Fibroblast of lung (primary cell): ENCODE measurements at regions not wholly inside any gene's neighbourhood (a gene's known extent, or its start where the extent isn't known, plus 50 kb on each side); places are given as distances from the start of the nearest gene placed in this dataset.

Experiments used
- DNase-seq, 2 donors: peaks; one replicate each; pipeline versions ENCODE4 v3.0.0 to v3.0.0-alpha.2; 2010; ENCODE audit warnings: low read depth in 2 of 2
- H2AFZ ChIP-seq: 2 replicates; pipeline ENCODE4 v1.5.1; 2012; ENCODE audit warnings: low read length, control low read depth, inconsistent platforms
- H3K27ac ChIP-seq: 2 replicates; pipeline ENCODE4 v1.5.1; 2011; ENCODE audit warnings: low read length, control low read depth; ENCODE audit not compliant: insufficient read depth
- H3K27me3 ChIP-seq: 2 replicates; pipeline ENCODE4 v1.5.1; 2011; ENCODE audit warnings: mild to moderate bottlenecking, low read length; ENCODE audit not compliant: control insufficient read depth, insufficient read depth
- H3K36me3 ChIP-seq: 2 replicates; pipeline ENCODE4 v1.5.1; 2011; ENCODE audit warnings: low read length; ENCODE audit not compliant: control insufficient read depth, insufficient read depth
- H3K4me1 ChIP-seq: 2 replicates; pipeline ENCODE4 v1.5.1; 2011; ENCODE audit warnings: low read length; ENCODE audit not compliant: control insufficient read depth, insufficient read depth; ENCODE audit errors: extremely low read depth
- H3K4me2 ChIP-seq: 2 replicates; pipeline ENCODE4 v1.5.1; 2011; ENCODE audit warnings: low read length, control low read depth; ENCODE audit not compliant: insufficient read depth; ENCODE audit errors: extremely low read depth
- H3K4me3 ChIP-seq, 4 experiments: fragments of 200-600 bp in 1 of 4; sonication (generic) in 1 of 4; replicated peaks in 1 of 4; 2 replicates each; pipeline ENCODE4 v1.5.1; 2011 to 2016; ENCODE audit warnings: low read length in 4 of 4, low read depth in 3 of 4, mild to moderate bottlenecking in 3 of 4, control low read depth in 2 of 4, inconsistent platforms in 1 of 4, mixed read lengths in 1 of 4; ENCODE audit not compliant: insufficient read depth in 1 of 4; ENCODE audit errors: control extremely low read depth in 1 of 4
- H3K79me2 ChIP-seq: 2 replicates; pipeline ENCODE4 v1.5.1; 2012; ENCODE audit warnings: mild to moderate bottlenecking, low read length, inconsistent platforms; ENCODE audit not compliant: control insufficient read depth, insufficient read depth
- H3K9ac ChIP-seq: 2 replicates; pipeline ENCODE4 v1.5.1; 2011; ENCODE audit warnings: mild to moderate bottlenecking, low read length, control low read depth; ENCODE audit not compliant: insufficient read depth
- H3K9me3 ChIP-seq: 2 replicates; pipeline ENCODE4 v1.5.1; 2012; ENCODE audit warnings: low read depth, low read length; ENCODE audit not compliant: control insufficient read depth, insufficient read depth
- H4K20me1 ChIP-seq: 2 replicates; pipeline ENCODE4 v1.5.1; 2011; ENCODE audit warnings: low read length; ENCODE audit not compliant: control insufficient read depth, insufficient read depth; ENCODE audit errors: extremely low read depth
- CTCF ChIP-seq, 2 donors: IDR thresholded peaks in 1 of 2; conservative IDR thresholded peaks in 1 of 2; 1 replicate in 1 of 2; 2 replicates in 1 of 2; pipeline ENCODE4 v1.5.1; 2011 to 2012; ENCODE audit warnings: low read length in 2 of 2, control low read depth in 1 of 2, inconsistent platforms in 1 of 2, low read depth in 1 of 2, mild to moderate bottlenecking in 1 of 2
- EZH2 ChIP-seq: IDR thresholded peaks from 2 replicates; pipeline ENCODE4 v1.5.1; 2012; ENCODE audit warnings: low read length, control low read depth, mild to moderate bottlenecking; ENCODE audit errors: missing control alignments

- Histone ChIP-seq H3K27ac (no peak overlapping the region), H3K36me3 (no peaks in the 10 kb centered on the region), H3K4me1 (no peaks in the 10 kb centered on the region), H3K9me3 (no peaks in the 10 kb centered on the region), H3K27me3 (no peaks in the 10 kb centered on the region), H3K9ac (no peak overlapping the region), H2AFZ (no peak overlapping the region), H4K20me1 (no peaks in the 10 kb centered on the region), H3K79me2 (no peaks in the 10 kb centered on the region), H3K4me2 (no peak overlapping the region), H3K4me3 (no peak overlapping the region)
- no peak for DNase-seq
- no peak for TF ChIP-seq EZH2
- TF ChIP-seq CTCF (conservative IDR thresholded peaks at IDR 0.05 in 1 of 2, IDR thresholded peaks at IDR 0.05 in 1 of 2; ENCODE audit: low read depth in 1 of 2, low read length in 2 of 2) = no peak
Measured at GRCh38 chr2:115913921-115914320, 1471.5 kb downstream of the DPP10 start.

GRCh38 chr2:115921541-115921940 lies 1479.1 kb downstream of the DPP10 start:
- Histone ChIP-seq H3K79me2 (no peaks in the 10 kb centered on the region), H3K36me3 (no peaks in the 10 kb centered on the region), H3K27ac (no peak overlapping the region), H3K4me1 (no peaks in the 10 kb centered on the region), H4K20me1 (no peaks in the 10 kb centered on the region), H3K27me3 (no peaks in the 10 kb centered on the region), H3K9me3 (no peaks in the 10 kb centered on the region), H2AFZ (no peak overlapping the region), H3K4me3 (no peak overlapping the region), H3K9ac (no peak overlapping the region), H3K4me2 (no peak overlapping the region)
- no peak for TF ChIP-seq EZH2
- no peak for TF ChIP-seq CTCF (conservative IDR thresholded peaks at IDR 0.05 in 1 of 2, IDR thresholded peaks at IDR 0.05 in 1 of 2; ENCODE audit: low read depth in 1 of 2, low read length in 2 of 2)
- no peak for DNase-seq

- Histone ChIP-seq H3K9ac (no peak overlapping the region), H3K27me3 (no peaks in the 10 kb centered on the region), H3K27ac (no peak overlapping the region), H3K4me2 (no peak overlapping the region), H2AFZ (no peak overlapping the region), H3K4me3 (no peak overlapping the region), H3K79me2 (no peaks in the 10 kb centered on the region), H3K9me3 (no peaks in the 10 kb centered on the region), H4K20me1 (peaks cover 2% of the 10 kb centered on the region), H3K4me1 (no peaks in the 10 kb centered on the region), H3K36me3 (no peaks in the 10 kb centered on the region)
- DNase-seq = no peak
- no peak for TF ChIP-seq EZH2
- no peak for TF ChIP-seq CTCF (conservative IDR thresholded peaks at IDR 0.05 in 1 of 2, IDR thresholded peaks at IDR 0.05 in 1 of 2; ENCODE audit: low read depth in 1 of 2, low read length in 2 of 2)
Measured at GRCh38 chr2:115939902-115940301, 1497.5 kb downstream of the DPP10 start.
